Ascending aorta (tissue), 2 donors: ENCODE measurements at regions not wholly inside any gene's neighbourhood (a gene's known extent, or its start where the extent isn't known, plus 50 kb on each side); places are given as distances from the start of the nearest gene placed in this dataset.
"Not testable (repeated sequence)": the region's sequence is repeated elsewhere in the genome, so short reads cannot be mapped to it uniquely, and the experiment has no call there.

Experiments
- DNase-seq, 2 donors: peaks; one replicate each; pipeline ENCODE4 v3.0.0-alpha.2; 2019; ENCODE audit warnings: low spot score in 2 of 2
- H3K27ac ChIP-seq, 2 donors: fragments of 200-600 bp; sonication (generic); one replicate each; pipeline ENCODE4 v1.5.1; 2016 to 2017; ENCODE audit warnings: mild to moderate bottlenecking in 1 of 2
- H3K27me3 ChIP-seq: fragments of 200-600 bp; sonication (generic); one replicate; pipeline ENCODE4 v1.5.1; 2017
- H3K36me3 ChIP-seq, 2 donors: fragments of 200-600 bp; sonication (generic); one replicate each; pipeline ENCODE4 v1.5.1; 2016
- H3K4me1 ChIP-seq, 2 donors: fragments of 200-600 bp; sonication (generic); one replicate each; pipeline ENCODE4 v1.5.1; 2016 to 2017; ENCODE audit warnings: mild to moderate bottlenecking in 1 of 2
- H3K4me3 ChIP-seq, 2 donors: fragments of 200-600 bp; sonication (generic); one replicate each; pipeline ENCODE4 v1.5.1; 2016 to 2017; ENCODE audit warnings: mild to moderate bottlenecking in 1 of 2
- H3K9me3 ChIP-seq, 2 donors: fragments of 200-600 bp; sonication (generic); one replicate each; pipeline ENCODE4 v1.5.1; 2016
- intact Hi-C: fragments of 100-400 bp; cut with DNase I; formaldehyde crosslinking; loops from one replicate; pipeline ENCODE4 v1.15.1; 2023
- TF ChIP-seq, protein P1 (sequence below), 3 experiments: fragments of 200-600 bp in 2 of 3; fragments of 450-650 bp in 1 of 3; sonication (generic) in 2 of 3; IDR thresholded peaks; one replicate each; pipeline ENCODE4 v1.5.1; 2016 to 2019; ENCODE audit warnings: antibody characterized with exemption in 3 of 3, mild to moderate bottlenecking in 1 of 3, moderate library complexity in 1 of 3

DNA sequence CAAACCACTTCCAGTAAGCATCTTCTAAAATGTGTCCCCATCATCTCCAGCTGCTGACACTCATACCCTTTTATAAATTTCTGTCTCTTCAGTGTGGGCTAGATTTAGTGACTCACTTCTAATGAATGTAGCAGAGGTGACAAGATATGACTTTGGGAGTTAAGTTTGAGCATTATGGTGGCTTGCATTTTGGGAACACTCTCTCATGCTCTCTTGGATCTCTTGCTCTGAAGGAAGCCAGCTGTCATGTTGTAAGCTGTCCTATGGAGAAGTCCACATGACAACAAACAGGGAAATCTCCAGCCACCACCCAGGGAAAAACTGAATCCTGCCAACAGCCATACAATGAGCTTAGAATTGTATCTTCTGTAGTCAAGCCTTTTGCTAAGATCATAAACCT, 691.3 kb upstream of the PCDH7 start:
- no peak for DNase-seq
- H3K9me3 ChIP-seq, result no peaks in the 10 kb centered on the region
- H3K4me3 ChIP-seq, result no peak overlapping the region
- TF ChIP-seq, protein P1, sequence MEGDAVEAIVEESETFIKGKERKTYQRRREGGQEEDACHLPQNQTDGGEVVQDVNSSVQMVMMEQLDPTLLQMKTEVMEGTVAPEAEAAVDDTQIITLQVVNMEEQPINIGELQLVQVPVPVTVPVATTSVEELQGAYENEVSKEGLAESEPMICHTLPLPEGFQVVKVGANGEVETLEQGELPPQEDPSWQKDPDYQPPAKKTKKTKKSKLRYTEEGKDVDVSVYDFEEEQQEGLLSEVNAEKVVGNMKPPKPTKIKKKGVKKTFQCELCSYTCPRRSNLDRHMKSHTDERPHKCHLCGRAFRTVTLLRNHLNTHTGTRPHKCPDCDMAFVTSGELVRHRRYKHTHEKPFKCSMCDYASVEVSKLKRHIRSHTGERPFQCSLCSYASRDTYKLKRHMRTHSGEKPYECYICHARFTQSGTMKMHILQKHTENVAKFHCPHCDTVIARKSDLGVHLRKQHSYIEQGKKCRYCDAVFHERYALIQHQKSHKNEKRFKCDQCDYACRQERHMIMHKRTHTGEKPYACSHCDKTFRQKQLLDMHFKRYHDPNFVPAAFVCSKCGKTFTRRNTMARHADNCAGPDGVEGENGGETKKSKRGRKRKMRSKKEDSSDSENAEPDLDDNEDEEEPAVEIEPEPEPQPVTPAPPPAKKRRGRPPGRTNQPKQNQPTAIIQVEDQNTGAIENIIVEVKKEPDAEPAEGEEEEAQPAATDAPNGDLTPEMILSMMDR (IDR thresholded peaks at IDR 0.05), result no peak
- no peaks in the 10 kb centered on the region for H3K36me3 ChIP-seq
- no peaks in the 10 kb centered on the region for H3K4me1 ChIP-seq
- H3K27me3 ChIP-seq, result no peaks in the 10 kb centered on the region
- intact Hi-C loops, result no loop called here
- H3K27ac ChIP-seq, result no peak overlapping the region

DNA sequence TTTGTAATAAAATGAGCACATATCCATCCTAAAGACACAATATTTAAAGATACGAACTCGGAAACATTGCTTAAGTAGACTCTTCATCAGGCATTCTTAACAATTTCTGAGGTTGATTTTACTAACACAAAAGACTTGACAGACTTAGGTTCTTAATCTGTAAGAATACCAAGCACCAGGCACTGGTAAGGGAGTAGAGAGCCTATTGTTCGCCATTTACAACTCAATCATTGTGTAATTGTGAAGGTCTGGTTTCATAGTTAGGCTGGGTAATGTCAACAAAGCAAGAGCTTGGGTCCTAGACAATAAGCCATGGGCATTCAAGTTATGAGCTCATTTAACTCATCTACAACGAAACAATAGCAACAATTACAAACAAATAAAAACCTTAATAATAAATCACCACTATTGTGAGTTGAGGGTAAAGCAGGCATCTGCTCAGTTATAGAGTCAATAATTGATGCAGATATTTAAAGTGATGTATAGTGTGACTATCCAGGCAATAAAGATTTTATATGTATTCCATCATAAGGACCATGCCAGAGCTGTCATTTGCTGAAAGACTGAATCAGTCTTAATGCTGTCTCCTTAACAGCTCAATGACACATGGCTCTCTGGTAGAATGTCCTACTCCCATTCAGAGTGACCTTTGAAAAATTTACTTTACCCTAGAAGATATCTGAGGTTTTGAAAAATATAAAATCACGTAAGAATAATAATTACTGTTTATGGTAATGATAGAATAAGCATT, 664.0 kb upstream of the PCDH7 start:
- Histone ChIP-seq H3K27me3 (no peaks in the 10 kb centered on the region), H3K27ac (no peak overlapping the region), H3K9me3 (no peaks in the 10 kb centered on the region), H3K4me1 (no peaks in the 10 kb centered on the region), H3K36me3 (no peaks in the 10 kb centered on the region), H3K4me3 (no peak overlapping the region)
- intact Hi-C loops, result no loop called here
- TF ChIP-seq, protein P1 (IDR thresholded peaks at IDR 0.05), result no peak
- DNase-seq, result no peak

DNA sequence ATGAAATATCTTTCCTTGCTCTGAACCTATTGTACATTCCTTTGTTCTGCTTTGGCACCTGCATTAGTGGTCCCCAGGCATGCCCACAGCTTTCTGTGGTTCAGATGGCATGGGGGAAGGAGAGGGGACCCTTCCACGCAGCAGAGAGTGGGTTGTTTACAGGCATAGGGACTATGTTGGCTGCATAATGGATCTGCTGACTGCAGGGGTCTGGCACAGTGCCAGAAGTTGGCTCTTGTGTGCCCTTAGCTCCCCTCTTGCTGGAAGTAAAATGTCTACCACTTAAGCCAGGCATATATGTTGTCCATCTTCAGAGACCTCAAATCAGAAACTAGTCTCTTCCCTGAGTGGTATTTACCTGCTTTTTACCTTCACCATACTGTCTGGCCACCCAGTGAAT, 651.9 kb upstream of the PCDH7 start:
- no peak for DNase-seq
- intact Hi-C loops, result no loop called here
- H3K36me3 ChIP-seq, result no peaks in the 10 kb centered on the region

DNA sequence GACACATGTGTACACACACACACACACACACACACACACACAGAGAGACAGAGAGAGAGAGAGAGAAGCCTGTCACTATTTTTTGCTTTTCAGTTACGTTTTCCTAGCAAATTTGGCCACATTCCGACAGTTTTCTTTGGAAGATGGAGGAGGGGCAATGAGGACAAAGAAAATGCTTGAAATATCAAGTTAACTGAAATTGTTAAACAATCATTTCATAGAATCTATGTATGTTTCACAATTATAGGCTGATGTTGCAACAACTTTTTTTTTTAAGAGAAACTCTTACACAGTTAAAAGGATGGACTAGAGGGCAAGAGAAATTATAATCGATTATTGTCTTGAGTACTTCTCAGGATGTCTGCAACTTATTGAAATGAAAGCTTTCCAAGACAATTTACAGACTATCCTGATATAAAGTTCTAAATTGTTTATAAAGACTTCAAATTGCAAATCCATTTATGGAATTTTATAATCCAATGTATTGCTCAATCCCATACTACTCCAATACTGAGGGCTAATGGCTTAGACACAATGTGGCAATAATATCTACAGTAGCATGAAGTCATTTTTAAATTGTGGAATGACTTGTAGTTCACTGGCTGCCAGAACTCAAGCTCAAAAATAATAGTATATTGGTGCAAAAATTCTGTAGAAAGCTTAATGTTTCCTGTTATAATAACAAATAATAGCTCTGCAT, 647.0 kb upstream of the PCDH7 start:
- H3K4me3 ChIP-seq, result no peak overlapping the region
- DNase-seq, result no peak
- H3K27me3 ChIP-seq, result no peaks in the 10 kb centered on the region
- TF ChIP-seq, protein P1 (IDR thresholded peaks at IDR 0.05), result no peak
- H3K4me1 ChIP-seq, result no peaks in the 10 kb centered on the region
- intact Hi-C loops, result no loop called here
- H3K27ac ChIP-seq, result no peak overlapping the region
- no peaks in the 10 kb centered on the region for H3K9me3 ChIP-seq
- no peaks in the 10 kb centered on the region for H3K36me3 ChIP-seq

More for the DNA sequence above, 651.9 kb upstream of the PCDH7 start:
- no peak overlapping the region for H3K27ac ChIP-seq
- H3K9me3 ChIP-seq, result no peaks in the 10 kb centered on the region
- TF ChIP-seq, protein P1 (IDR thresholded peaks at IDR 0.05), result no peak
- no peak overlapping the region for H3K4me3 ChIP-seq
- H3K27me3 ChIP-seq, result no peaks in the 10 kb centered on the region
- H3K4me1 ChIP-seq, result no peaks in the 10 kb centered on the region

DNA sequence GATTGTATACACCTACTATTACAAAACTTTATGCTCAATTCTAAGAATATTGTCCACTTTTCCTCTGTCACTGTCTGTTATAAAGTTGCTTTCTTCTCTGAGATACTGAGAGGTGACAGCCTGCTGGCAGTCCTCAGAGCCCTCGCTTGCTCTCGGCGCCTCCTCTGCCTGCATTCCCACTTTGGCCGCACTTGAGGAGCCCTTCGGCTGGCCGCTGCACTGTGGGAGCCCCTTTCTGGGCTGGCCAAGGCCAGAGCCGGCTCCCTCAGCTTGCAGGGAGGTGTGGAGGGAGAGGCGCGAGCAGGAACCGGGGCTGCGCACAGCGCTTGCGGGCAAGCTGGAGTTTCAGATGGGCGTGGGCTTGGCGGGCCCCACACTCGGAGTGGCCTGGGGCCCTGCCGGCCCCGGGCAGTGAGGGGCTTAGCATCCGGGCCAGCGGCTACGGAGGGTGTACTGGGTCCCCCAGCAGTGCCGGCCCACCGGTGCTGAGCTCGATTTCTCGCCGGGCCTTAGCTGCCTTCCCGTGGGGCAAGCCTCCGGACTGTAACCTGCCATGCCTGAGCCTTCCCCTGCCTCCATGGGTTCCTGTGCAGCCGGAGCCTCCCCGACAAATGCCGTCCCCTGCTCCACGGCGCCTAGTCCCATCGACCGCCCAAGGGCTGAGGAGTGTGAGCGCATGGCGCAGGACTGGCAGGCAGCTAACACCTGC, 627.6 kb upstream of the PCDH7 start:
- H3K9me3 ChIP-seq, H3K4me3 ChIP-seq, H3K27ac ChIP-seq, DNase-seq, intact Hi-C loops, H3K36me3 ChIP-seq, H3K4me1 ChIP-seq, H3K27me3 ChIP-seq: not testable (repeated sequence)

DNA sequence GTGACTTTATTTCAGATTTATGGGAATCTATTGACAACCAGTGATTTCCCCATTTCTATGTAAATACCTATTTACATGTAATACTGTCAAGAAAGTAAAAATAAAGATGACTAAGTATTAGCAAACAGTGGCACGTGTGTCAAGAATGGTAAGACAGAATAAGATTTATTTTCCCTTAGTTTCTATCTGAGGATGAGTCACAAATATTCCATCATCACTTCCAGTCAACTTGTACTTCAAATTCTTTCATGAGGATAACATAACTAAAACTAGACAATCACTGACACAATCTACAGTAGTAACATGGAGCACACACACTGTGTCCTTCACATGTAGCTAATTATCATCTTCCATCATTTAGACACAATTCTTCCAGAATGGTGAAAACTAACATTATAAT, 625.3 kb upstream of the PCDH7 start:
- H3K4me1 ChIP-seq, result no peaks in the 10 kb centered on the region
- H3K4me3 ChIP-seq, result no peak overlapping the region
- no peaks in the 10 kb centered on the region for H3K36me3 ChIP-seq
- H3K27me3 ChIP-seq, result no peaks in the 10 kb centered on the region
- H3K9me3 ChIP-seq, result no peaks in the 10 kb centered on the region
- no peak for DNase-seq
- TF ChIP-seq, protein P1 (IDR thresholded peaks at IDR 0.05), result no peak
- intact Hi-C loops, result no loop called here
- no peak overlapping the region for H3K27ac ChIP-seq
